HG02678 (cell line): ENCODE measurements at regions not wholly inside any gene's neighbourhood (a gene's known extent, or its start where the extent isn't known, plus 50 kb on each side); places are given as distances from the start of the nearest gene placed in this dataset.

Source experiments
- ATAC-seq: cut with Tn5 transposase; IDR thresholded peaks from one replicate; pipeline ENCODE4 v1.9.1; 2021; ENCODE audit warnings: mild to moderate bottlenecking, moderate library complexity; ENCODE audit not compliant: unreplicated experiment

DNA sequence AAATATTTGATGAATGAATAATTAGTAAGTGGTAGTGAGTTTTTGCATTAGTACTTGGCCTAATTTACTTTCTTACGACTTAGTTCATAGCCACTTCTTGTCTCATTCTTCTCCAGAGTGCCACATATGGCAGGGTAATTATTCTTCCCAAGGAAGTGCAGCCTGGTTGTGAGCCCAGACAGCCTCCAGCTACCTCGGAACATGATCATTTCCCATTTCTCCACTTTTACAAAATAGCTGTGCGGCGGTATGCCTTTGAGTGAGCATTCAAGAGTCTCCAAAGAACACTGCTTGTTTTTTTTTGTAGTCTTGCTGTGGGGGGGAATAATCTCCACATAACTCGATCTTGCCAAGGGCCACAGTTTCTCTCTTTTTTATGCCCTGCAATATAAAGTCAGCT lies 765.0 kb downstream of the HDGFL1 start:
- no peak for ATAC-seq

DNA sequence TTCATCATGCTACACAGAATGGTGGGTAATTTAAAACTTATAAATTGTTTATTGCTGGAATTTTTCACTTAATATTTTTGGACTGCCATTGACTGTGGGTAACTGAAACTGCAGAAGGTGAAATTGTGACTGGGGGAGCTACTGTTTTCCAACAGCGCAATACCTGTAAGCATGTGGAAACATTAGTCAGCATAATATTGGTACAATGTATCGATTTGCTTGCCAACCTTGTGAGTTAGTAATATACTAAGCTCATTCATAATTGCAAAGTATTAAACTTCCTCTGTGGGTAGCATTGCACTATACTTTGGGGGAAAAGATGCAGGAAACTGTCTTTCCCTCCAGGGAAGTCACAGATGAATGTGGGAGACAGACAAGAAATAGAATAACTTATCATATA lies 766.5 kb downstream of the HDGFL1 start:
- ATAC-seq: no peak

DNA sequence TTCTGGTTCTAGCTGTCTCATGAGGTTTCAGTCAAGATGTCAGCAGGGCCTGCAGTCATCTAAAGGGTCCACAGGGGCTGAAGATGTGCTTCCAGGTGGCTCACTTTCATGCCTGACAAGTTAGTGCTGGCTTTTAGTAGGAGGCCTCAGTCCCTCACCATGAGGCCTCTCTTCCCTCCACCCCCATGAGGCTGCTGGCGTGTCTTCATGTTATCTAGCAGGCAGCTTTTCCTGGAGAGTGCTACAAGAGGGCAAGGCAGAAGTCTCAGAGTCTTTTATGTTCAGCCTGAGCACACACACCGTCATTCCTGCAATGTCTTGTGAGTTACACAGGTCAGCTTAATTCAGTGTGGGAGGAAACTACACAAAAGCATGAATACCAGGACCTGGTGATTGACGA lies 769.9 kb downstream of the HDGFL1 start:
- ATAC-seq: no peak

DNA sequence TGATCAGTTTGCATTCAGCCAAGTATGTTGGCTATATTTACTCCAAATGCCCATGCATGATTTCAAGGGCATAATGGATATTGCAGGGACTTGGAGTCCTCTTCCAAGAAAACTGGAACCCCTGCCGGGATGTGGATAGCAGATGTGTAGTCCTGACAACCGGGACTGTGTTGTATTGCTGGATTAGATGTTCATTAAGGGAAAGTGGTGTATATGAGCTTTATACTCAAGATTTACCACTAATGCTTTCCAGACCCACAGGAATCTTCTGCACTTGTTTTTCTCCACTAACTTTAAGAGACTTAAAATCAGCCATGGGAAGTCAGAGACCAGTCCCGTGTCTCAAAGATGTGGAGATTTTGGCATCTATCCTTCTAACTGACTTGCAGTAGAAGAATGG lies 770.9 kb downstream of the HDGFL1 start:
- no peak for ATAC-seq

DNA sequence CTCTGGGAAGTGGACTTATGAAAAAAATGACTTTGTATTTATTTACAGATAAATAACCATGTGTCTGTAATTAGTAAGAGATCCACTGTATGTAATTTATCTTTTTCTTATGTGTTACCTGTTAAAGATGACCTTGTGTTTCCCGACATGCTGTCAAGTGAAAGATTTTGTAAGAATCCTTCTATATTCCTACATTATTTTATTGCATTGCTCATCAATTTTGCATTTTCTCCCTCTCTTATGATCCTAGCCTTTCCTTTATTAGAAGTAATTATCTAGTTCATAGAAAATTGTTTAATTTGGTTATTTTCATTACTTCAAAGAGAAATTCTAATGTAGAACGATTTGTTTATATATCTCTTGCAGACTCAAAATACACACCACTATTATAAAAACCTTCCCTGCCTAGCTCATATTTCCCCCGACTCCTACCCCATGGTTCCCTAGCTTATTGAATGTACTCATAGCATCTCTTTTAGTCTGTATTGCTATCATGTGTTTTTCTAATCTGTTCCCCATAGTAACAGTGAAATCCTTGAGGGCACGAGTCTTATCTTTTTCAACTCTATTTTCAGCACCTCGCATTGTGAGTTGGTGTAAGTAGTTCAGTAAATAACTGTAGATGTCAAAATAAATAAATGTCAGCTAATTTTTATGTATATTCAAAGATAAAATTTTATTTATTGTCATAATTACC lies 774.4 kb downstream of the HDGFL1 start:
- no peak for ATAC-seq

DNA sequence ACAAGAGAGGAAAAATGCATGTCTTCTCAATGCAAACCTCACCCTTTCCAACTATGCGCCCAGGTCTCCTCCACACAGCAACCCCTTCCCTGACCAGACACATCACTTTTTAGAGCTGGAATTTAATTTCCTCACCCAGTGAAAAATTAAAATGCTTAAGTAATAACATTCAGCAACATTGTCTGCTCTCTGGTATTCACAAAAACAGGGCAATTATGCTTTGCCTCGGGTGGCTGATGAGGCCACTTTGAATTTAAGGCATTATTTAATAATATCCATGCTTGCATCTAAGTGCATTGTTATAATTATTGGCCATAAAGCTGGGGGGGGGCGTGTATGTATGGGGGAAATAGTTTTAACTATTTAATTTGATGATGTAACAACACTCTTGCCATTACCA lies 777.8 kb upstream of the NRSN1 start:
- no peak for ATAC-seq

DNA sequence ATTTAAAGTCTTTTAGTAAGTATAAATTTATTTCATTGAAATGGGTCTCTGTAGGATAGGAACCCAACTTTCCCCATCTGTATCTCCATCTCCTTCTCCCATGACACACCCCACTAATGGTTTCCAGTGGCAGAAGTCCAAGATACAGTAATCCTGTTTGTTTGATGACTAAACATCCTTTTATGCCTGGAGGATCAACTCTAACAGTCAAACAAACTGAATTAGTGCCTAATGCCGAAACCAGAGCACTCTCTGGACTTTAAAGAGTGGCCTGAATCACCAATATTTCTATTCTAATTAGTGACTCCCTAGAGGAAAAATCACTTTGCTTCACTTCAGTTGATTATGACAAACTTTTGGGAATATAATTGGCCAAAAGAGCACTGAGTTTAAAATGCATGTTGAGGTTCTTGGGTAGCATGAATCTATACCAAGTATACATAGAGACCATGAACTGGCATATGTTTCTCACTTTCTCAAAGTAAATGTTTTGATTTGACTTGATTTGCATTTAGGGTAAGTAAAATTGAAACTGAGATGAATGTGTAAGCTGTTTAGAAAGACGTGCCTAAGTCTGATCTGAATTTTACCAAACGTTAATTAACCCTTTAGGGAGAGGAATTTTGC lies 776.4 kb upstream of the NRSN1 start:
- no peak for ATAC-seq

DNA sequence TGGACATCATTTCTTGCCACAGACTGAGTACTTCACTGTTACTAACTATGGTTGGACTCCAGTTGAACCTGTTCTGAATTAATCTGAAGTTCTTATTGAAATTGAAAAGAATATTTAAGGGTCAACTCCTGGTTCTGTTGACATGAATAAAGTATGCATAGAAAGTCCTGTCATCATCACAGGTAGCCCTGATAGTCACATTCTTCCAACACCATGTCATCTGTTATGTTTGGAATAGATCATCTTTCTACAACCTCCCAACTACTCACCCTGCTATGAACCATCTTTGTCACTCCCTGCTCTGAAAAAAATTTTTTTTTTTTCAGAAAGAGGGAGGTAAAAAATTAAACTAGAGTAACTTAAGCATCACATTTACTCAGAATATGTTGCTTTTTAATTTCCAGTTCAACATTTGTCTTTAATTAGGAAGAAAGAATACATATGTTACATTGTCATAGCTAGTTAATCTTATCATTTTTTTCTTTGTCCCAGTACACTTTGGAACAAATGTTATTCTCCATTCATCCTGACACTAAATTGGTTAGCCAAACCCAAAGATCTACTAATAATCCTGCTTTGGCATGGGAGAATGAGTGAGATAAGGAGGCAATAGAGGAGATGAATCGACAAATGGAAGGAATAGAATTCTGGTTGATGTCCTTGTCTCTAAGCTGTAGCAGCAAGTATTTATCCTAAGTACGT lies 775.1 kb upstream of the NRSN1 start:
- no peak for ATAC-seq

DNA sequence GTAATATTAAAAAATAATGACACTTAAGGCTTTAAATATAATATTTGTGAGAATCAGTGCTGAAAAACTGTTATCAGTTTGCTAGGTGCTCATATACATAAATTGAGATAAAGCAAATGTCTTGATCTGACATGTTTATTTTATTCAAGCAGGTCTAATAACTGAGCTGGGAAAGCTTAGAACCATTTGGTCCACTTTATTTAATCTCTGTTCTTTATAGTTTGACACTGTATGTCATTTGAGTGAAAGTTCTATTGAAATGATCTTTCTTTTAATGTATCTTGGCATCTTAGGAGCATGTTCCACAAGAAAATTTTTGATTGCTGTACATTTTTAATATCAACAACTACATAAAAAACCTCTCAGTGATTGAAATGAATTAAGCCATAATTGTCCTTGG lies 772.0 kb upstream of the NRSN1 start:
- no peak for ATAC-seq

DNA sequence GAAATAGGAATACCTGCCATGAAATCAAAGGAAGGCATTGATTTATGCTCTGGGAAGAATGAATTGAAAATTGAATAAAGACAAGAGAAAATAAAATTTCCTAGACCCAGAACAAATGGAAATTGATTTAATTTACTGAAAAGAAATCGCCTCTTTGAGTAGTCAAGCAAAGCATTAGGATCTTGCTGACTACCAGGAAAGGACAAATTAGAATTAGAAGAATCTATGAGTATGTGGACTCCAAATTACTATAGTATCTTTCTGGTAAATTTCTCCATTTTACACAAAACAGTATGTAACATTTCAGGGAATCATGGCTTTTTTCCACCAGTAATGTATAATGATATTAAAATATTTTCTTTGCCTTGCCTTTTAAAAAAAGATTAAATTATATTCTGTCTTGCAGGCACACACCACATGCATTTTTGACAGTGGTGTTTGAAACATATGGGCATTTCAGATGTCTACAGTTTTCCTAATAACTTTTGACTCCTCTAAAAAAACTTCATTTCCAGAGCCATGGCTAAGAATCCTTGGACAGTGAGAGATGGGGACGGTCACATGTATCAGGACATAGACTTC lies 768.7 kb upstream of the NRSN1 start:
- no peak for ATAC-seq

DNA sequence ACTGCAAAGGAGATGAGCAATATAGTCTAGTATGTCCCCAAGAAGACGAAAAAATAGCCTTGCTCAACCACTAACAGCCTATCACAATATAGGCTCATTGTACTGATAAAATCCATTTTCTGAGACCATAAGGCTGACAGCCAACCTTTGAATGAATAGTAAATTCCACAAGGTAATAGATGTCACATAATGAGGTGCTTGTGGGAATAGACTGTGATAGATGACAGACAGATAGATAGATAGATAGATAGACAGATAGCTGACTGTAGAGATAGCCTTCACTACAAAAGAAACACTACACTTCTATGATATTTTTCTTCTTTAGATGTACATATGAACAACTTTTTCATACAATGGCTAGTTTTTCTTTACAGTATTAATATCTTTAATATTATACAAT lies 760.3 kb upstream of the NRSN1 start:
- ATAC-seq: no peak

DNA sequence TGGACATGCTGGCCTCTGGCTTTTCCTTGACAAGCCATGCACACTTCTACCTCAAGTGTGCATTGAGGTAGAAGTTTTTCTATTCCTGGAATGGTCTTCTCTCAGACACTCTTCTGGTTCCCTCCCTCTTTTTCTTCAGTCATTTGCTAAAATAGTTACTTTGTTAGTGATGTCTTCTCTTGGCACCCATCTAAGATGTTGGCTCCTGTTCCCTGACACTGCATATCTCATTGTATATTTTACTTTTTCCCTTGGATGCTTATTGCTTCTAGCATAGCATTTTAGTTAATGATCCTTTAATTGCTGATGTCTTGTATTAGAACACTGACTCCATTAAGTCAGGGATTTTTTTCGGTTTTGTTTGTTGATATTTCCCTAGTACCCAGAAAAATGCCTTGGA lies 758.7 kb upstream of the NRSN1 start:
- no peak for ATAC-seq

DNA sequence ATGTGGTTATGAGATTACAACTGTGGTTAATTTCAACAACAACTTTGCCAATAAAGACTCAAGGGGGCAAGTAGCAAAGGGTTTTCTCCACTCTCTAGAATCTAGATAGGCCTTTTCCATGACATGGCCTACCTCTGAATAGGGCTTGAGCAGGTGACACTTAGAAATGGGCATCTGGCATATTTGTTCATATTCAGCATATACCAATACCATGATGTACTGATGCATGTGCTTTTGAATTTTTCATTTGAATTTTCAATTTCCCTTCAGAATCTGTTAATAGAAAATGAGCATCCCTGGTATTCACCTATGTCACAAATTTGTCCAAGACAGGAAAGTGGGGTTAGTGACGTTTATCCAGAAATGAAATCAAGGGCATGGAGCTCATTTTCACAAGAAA lies 757.5 kb upstream of the NRSN1 start:
- no peak for ATAC-seq

DNA sequence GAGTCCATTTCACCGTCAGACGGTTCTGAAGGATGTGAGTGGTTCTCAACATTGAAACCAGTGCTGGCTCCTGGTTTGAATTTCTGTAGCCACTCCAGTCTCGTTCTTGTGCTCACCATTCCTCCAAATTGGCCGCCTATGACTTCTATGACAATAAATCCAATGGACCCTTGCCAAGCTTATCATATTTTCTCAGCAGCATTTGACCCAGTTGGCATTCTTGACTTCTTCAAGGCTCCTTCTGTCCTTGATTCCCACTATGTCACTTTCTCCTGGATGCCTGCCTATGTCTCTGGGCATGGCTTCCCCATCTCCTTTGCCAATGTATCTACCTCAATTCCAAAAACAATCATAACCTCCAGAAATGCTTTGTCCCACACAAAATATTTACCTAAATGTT lies 756.0 kb upstream of the NRSN1 start:
- ATAC-seq: no peak

DNA sequence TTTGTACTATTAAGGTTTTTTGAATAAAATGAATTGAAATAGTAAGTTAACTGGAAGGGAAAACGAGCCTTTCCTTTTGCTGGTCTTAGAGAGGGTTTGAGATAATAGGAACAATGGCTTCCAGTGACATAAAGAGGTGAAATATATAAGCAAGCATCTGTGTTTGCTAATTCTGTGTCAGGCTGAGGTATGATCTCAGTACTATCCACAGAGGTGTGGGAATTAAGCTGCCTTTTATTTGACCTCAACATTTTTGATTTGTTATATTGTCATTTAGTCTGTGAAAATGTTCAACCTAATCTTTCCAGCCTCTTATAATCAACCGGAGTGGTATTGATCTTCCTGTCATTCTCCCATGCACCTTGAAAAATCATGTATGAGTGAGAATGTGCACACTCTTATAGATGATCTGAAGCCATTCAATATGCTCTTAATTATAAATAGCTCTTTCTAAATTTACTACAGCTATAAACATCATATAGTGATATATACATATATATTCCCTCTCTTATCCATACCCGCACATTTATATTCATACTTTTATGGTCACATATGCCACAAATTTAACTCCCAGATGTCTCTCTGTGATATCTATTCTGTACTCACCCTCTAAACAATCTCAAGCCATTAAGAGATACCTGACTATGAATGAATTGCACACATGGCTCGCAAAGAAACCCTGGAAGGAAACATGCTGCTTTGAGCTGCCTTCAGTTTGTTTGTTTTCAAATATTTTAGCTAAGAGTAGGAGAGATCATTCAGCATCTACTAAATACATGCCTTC lies 754.7 kb upstream of the NRSN1 start:
- no peak for ATAC-seq

DNA sequence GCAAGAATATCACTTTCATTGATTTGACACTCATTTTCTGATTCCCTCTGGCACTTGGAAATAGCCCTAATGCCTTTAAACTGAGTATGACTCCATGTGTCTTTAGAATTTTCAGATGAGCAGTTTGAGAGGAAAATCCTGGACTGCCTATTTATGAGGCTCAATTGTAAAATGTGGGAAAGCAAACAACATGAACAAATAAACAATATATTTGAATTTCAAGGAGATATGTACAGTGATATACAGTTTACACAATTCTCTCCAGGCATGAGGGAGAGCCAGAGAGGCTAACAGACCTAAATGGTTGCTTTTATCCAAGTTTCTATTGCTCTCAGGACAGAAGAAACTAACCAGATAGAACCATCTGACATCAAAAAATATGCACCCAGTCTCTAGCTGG lies 748.2 kb upstream of the NRSN1 start:
- ATAC-seq: no peak

DNA sequence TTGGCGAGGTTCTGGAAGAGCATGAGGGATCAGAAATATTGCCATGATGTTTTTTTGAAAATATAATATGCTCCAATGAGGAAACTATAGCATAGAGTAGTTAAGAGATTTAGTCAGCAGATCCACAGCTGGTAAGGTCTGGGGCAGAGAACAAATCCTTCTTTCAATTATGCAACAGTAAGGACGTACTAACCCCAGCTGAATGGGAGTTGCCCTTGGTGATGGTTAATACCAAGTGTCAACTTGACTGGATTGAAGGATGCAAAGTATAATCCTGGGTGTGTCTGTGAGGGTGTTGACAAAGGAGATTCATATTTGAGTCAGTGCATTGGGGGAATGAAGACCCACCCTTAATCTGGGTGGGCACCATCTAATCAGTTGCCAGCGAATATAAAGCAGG lies 745.5 kb upstream of the NRSN1 start:
- no peak for ATAC-seq

DNA sequence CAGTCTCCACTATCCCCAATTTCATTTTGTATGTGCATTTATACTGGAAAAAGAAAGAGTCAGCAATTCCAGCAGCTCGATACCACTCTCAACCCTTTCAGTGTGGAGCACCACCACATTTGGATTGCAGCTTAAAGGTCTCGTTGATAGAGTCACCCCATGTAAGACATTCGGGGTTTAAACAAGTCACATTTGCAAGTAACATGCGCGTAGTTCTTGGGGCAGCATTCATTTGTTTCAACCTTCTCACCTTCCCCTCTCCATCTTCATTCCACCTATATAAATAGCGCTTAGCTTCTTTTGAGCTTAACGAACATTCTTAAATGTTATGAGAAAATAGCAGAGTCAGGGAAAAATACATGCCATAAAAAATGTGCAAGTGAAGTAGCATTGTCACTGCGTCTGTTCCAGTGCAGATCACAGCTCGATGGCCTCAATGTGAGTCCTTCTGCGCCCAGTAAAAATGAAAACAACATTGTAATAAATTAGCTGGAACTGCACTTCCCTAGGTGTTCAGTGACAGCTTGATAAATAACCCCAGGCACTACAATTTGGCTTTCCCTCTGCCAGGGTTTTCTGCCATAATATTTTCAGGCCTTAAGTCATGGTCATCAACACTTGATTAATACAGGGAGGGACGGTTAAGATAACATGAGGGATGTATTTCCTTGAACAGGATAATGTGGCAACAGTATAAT lies 737.8 kb upstream of the NRSN1 start:
- ATAC-seq: no peak

DNA sequence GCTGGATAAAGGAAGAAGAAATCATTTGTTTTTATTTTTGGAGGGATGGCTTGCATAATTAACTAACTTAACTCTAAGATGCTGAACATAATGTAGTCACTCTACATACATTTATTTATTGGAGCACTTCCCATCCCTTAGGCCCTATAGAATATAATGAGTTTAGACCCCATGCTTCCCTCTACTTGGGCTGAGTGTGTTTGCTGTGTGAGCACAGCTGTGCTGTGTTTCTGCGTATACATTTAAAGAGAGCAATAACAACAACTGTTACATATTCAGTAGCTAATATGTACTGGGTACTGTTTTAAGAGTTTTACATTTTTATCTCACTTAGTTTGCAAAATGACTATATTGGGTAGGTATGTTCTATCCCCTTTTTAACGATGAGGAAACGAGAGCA lies 736.6 kb upstream of the NRSN1 start:
- no peak for ATAC-seq

DNA sequence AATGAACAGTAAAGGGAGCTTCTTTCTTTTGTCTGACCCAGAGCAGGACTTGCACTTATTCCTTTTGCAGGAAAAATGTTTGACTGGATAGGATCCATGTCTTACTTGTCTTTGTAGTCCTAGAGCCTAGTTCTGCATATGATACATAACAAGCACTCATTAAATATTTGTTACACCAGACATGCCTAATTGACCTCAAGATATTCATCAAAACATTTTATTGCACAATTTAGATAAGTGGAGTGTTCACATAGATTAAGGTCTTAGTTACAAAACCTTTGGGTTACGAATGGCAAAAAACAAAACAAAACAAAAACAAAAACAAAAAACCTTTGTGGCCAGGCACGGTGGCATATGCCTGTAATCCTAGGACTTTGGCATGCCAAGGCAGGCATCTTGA lies 735.8 kb upstream of the NRSN1 start:
- ATAC-seq: no peak

DNA sequence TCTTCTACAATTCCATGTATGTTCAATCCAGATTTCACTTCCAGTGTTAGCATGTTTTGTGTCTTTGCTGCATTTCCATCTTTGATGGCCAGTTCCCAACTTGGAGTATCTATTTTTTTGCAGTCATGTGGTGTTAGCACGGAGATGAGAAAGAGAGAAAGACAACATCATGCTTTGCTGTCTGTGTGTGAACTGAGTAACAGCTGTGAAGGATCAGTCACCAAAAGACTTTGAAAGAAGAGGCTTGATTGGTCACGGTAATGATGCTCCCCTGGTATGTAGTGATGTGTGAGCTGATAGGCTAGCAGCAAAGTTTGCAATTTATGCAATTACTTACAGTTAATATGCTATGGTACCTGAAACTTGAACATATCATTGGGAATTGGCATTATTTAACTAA lies 731.3 kb upstream of the NRSN1 start:
- no peak for ATAC-seq
